Hepatocyte (in vitro differentiated cells): ENCODE measurements at regions not wholly inside any gene's neighbourhood (a gene's known extent, or its start where the extent isn't known, plus 50 kb on each side); places are given as distances from the start of the nearest gene placed in this dataset.

ENCODE experiments used
- EZH2 ChIP-seq: fragments of 200-600 bp; sonication (generic); IDR thresholded peaks from 2 replicates; pipeline ENCODE4 v1.6.1; 2016; ENCODE audit warnings: antibody characterized with exemption, mild to moderate bottlenecking, borderline replicate concordance
- TF ChIP-seq, protein P1 (sequence below): fragments of 200-600 bp; sonication (generic); IDR thresholded peaks from 2 replicates; pipeline ENCODE4 v1.5.1; 2016; ENCODE audit warnings: antibody characterized with exemption, mild to moderate bottlenecking; ENCODE audit not compliant: poor library complexity

DNA sequence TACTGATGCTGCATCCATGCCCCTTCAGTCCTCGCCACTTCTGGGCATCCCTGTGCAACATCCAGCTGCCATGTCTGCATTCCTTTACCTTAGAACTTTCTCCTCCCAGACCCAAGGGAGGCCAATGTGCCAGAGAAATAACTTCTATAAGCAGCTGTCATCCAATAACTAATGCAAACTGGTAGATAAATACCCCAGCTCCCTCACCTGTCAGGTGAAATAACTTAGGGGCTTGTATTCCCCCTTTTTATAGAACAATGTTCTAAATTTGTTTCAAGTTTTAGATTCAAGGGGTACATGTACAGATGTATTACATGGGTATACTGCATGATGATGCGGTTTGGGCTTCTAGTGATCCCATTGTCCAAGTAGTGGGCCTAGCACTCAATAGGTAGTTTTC is 880.1 kb downstream of the UQCRFS1 start:
- TF ChIP-seq, protein P1, sequence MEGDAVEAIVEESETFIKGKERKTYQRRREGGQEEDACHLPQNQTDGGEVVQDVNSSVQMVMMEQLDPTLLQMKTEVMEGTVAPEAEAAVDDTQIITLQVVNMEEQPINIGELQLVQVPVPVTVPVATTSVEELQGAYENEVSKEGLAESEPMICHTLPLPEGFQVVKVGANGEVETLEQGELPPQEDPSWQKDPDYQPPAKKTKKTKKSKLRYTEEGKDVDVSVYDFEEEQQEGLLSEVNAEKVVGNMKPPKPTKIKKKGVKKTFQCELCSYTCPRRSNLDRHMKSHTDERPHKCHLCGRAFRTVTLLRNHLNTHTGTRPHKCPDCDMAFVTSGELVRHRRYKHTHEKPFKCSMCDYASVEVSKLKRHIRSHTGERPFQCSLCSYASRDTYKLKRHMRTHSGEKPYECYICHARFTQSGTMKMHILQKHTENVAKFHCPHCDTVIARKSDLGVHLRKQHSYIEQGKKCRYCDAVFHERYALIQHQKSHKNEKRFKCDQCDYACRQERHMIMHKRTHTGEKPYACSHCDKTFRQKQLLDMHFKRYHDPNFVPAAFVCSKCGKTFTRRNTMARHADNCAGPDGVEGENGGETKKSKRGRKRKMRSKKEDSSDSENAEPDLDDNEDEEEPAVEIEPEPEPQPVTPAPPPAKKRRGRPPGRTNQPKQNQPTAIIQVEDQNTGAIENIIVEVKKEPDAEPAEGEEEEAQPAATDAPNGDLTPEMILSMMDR = no peak
- TF ChIP-seq EZH2 = no peak
